Transverse colon (tissue), 4 donors: ENCODE measurements at regions not wholly inside any gene's neighbourhood (a gene's known extent, or its start where the extent isn't known, plus 50 kb on each side); places are given as distances from the start of the nearest gene placed in this dataset.

Experiments used
- DNase-seq: peaks from one replicate; pipeline ENCODE4 v3.0.0-alpha.2; 2019
- H3K27ac ChIP-seq, 4 donors: fragments of 200-600 bp; sonication (generic); 2 replicates each; pipeline ENCODE4 v1.5.1; 2016 to 2018; ENCODE audit warnings: inconsistent platforms in 4 of 4
- H3K27me3 ChIP-seq: fragments of 200-600 bp; sonication (generic); 2 replicates; pipeline ENCODE4 v1.5.1; 2017; ENCODE audit warnings: inconsistent platforms
- H3K36me3 ChIP-seq, 4 donors: fragments of 200-600 bp; sonication (generic); 2 replicates each; pipeline ENCODE4 v1.5.1; 2017 to 2019; ENCODE audit warnings: inconsistent platforms in 4 of 4
- H3K4me1 ChIP-seq, 4 donors: fragments of 200-600 bp; sonication (generic); 2 replicates each; pipeline ENCODE4 v1.5.1; 2017 to 2020; ENCODE audit warnings: inconsistent platforms in 4 of 4
- H3K4me3 ChIP-seq, 4 donors: fragments of 200-600 bp; sonication (generic); 1 replicate in 1 of 4; 2 replicates in 3 of 4; pipeline versions ENCODE4 v1.5.1 to v1.6.1; 2017 to 2019; ENCODE audit warnings: inconsistent platforms in 4 of 4
- H3K9me3 ChIP-seq, 2 donors: fragments of 200-600 bp; sonication (generic); 2 replicates each; pipeline ENCODE4 v1.5.1; 2017 to 2019; ENCODE audit warnings: inconsistent platforms in 2 of 2
- EP300 ChIP-seq: sonication (generic); formaldehyde crosslinking; IDR thresholded peaks from one replicate; pipeline ENCODE4 v1.6.1; 2017; ENCODE audit warnings: antibody characterized with exemption, low read depth
- POLR2A ChIP-seq: fragments of 450-650 bp; IDR thresholded peaks from one replicate; pipeline ENCODE4 v1.6.1; 2016; ENCODE audit warnings: antibody characterized with exemption, mild to moderate bottlenecking, moderate library complexity
- POLR2AphosphoS5 ChIP-seq, 3 donors: sonication (generic); formaldehyde crosslinking; IDR thresholded peaks; one replicate each; pipeline ENCODE4 v1.6.1; 2016; ENCODE audit warnings: antibody characterized with exemption in 3 of 3
- WGBS, 2 donors: methylation state at CpG; one replicate each; pipeline ENCODE4 v1.1.5; 2018; ENCODE audit warnings: low coverage in 1 of 2; 5-methylcytosine and 5-hydroxymethylcytosine counted together
- in situ Hi-C, 4 donors: fragments of 200-750 bp; cut with MboI; loops; one replicate each; pipeline versions ENCODE4 v1.15.0 to v1.15.1; 2017; ENCODE audit warnings: low sequenced_read_pairs in 3 of 4, low pct_ligation_motif_present in 1 of 4, low pct_unique_long_range_greater_than_20kb in 1 of 4
- intact Hi-C: fragments of 100-400 bp; cut with DNase I; formaldehyde crosslinking; loops from one replicate; pipeline ENCODE4 v1.15.1; 2023; ENCODE audit warnings: low total_unique reads
- TF ChIP-seq, protein P1 (sequence below), 5 experiments: fragments of 200-600 bp in 3 of 5; fragments of 450-650 bp in 2 of 5; sonication (generic) in 3 of 5; IDR thresholded peaks; 1 replicate in 2 of 5; 2 replicates in 3 of 5; pipeline ENCODE4 v1.5.1; 2016 to 2017; ENCODE audit warnings: antibody characterized with exemption in 5 of 5, inconsistent platforms in 3 of 5, mild to moderate bottlenecking in 2 of 5, moderate library complexity in 1 of 5

DNA sequence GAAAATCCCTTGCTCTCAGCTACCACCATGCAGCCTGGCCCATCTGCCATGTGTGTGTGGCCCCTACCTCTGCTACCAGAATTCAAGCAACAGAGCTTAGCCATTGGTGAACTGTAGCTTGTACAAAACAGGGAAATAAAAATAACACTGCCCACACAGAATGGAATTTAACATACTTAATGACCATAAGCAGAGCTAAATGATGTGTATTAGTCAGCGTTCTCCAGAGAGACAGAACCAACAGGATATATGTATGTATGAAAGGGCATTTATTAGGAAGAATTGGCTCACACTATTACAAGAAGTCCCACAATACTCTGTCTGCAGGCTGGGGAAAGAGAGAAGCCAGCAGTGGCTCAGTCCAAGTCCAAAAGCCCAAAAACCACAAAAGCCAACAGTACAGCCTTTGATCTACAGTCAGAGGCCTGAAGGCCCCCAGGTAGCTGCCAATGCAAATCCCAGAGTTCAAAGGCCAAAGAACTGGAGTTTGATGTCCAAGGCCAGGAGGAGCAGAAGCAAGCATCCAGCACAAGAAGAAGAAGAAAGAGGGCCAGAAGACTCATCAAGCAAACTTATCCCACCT, 318.8 kb downstream of the DNAH5 start:
- intact Hi-C loops = no loop called here
- WGBS, 2 donors = 81 to 100% methylated on average over 1 of the region's 1 CpG
- Histone ChIP-seq H3K27ac (no peak overlapping the region), H3K9me3 (no peaks in the 10 kb centered on the region), H3K27me3 (no peaks in the 10 kb centered on the region), H3K4me1 (no peaks in the 10 kb centered on the region), H3K4me3 (no peak overlapping the region), H3K36me3 (no peaks in the 10 kb centered on the region)
- DNase-seq = no peak
- in situ Hi-C loops = no loop called here
- TF ChIP-seq POLR2AphosphoS5 (IDR thresholded peaks at IDR 0.05) = no peak
- TF ChIP-seq POLR2A = no peak
- TF ChIP-seq, protein P1, sequence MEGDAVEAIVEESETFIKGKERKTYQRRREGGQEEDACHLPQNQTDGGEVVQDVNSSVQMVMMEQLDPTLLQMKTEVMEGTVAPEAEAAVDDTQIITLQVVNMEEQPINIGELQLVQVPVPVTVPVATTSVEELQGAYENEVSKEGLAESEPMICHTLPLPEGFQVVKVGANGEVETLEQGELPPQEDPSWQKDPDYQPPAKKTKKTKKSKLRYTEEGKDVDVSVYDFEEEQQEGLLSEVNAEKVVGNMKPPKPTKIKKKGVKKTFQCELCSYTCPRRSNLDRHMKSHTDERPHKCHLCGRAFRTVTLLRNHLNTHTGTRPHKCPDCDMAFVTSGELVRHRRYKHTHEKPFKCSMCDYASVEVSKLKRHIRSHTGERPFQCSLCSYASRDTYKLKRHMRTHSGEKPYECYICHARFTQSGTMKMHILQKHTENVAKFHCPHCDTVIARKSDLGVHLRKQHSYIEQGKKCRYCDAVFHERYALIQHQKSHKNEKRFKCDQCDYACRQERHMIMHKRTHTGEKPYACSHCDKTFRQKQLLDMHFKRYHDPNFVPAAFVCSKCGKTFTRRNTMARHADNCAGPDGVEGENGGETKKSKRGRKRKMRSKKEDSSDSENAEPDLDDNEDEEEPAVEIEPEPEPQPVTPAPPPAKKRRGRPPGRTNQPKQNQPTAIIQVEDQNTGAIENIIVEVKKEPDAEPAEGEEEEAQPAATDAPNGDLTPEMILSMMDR (IDR thresholded peaks at IDR 0.05) = no peak
- TF ChIP-seq EP300 = no peak

GRCh38 chr5:13624283-13625074, 320.0 kb downstream of the DNAH5 start:
- 64 to 84% methylated on average over 5 to 6 of the region's 6 CpGs for WGBS, 2 donors
- Histone ChIP-seq H3K27me3 (no peaks in the 10 kb centered on the region), H3K4me3 (no peak overlapping the region), H3K4me1 (no peaks in the 10 kb centered on the region), H3K9me3 (no peaks in the 10 kb centered on the region), H3K36me3 (no peaks in the 10 kb centered on the region), H3K27ac (no peak overlapping the region)
- intact Hi-C loops (no loop called here), in situ Hi-C loops (no loop called here)
- DNase-seq = no peak
- no peak for TF ChIP-seq EP300
- TF ChIP-seq, protein P1 (IDR thresholded peaks at IDR 0.05) = no peak

DNA sequence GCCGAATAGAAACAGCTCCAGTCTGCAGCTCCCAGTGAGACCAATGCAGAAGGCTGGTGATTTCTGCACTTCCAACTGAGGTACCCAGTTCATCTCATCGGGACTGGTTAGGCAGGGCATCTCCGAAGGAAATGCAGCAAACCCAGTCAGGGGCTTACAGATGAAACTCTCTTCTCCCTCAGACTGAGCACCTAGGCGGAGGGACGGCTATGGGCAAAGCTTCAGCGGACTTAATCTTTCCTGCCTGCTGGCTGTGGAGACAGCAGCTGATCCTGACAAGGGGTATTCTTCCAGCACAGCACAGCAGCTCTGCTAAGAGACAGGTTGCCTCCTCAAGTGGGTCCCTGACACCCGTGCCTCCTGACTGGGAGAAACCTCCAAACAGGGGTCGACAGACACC, 330.9 kb downstream of the DNAH5 start:
- Histone ChIP-seq H3K9me3 (peaks cover 0 to 3% of the 10 kb centered on the region in 2 donors), H3K4me3 (no peak overlapping the region), H3K27ac (no peak overlapping the region), H3K4me1 (no peaks in the 10 kb centered on the region), H3K27me3 (no peaks in the 10 kb centered on the region), H3K36me3 (no peaks in the 10 kb centered on the region)
- TF ChIP-seq, protein P1 (IDR thresholded peaks at IDR 0.05) = no peak
- TF ChIP-seq POLR2AphosphoS5 (IDR thresholded peaks at IDR 0.05) = no peak
- TF ChIP-seq EP300 = no peak
- TF ChIP-seq POLR2A = no peak
- in situ Hi-C loops = no loop called here
- no peak for DNase-seq
- intact Hi-C loops = no loop called here
- WGBS, 2 donors = 78 to 93% methylated on average over 6 to 8 of the region's 8 CpGs

- intact Hi-C loops = no loop called here
- DNase-seq = no peak
- in situ Hi-C loops = no loop called here
- no peak overlapping the region for H3K27ac ChIP-seq
- TF ChIP-seq, protein P1 (IDR thresholded peaks at IDR 0.05) = no peak
- no peak for TF ChIP-seq EP300
- TF ChIP-seq POLR2A = no peak
- TF ChIP-seq POLR2AphosphoS5 (IDR thresholded peaks at IDR 0.05) = no peak
- no peak overlapping the region for H3K4me3 ChIP-seq
- no peaks in the 10 kb centered on the region for H3K27me3 ChIP-seq
- no peaks in the 10 kb centered on the region for H3K36me3 ChIP-seq
- H3K4me1 ChIP-seq = no peaks in the 10 kb centered on the region
- H3K9me3 ChIP-seq = peaks cover 0 to 2% of the 10 kb centered on the region in 2 donors
- 77 to 96% methylated on average over 2 to 3 of the region's 3 CpGs for WGBS, 2 donors
Observed at GRCh38 chr5:13611604-13612003, 332.9 kb downstream of the DNAH5 start.
